Endothelial cell of umbilical vein (primary cell): ENCODE measurements at regions not wholly inside any gene's neighbourhood (a gene's known extent, or its start where the extent isn't known, plus 50 kb on each side); places are given as distances from the start of the nearest gene placed in this dataset.

ENCODE experiments used
- BruUV-seq: library from RNA; stranded (reverse); fragments of 400-500 nt; replicated peaks from 2 replicates; lab custom pipeline; 2021; lab: Mats Ljungman, UMichigan
- CTCF ChIA-PET: fragments of 300-600, 350-600 bp; sonication (Branson Sonifier 250); formaldehyde crosslinking; loops from one replicate; lab custom pipeline; 2021; ENCODE audit warnings: antibody characterized with exemption, inconsistent platforms; lab: Charles Lee
- POLR2A ChIA-PET: fragments of 300-600, 350-600 bp; sonication (Branson Sonifier 250); formaldehyde crosslinking; loops from one replicate; lab custom pipeline; 2021; ENCODE audit warnings: antibody characterized with exemption, inconsistent platforms; lab: Charles Lee
- DNase-seq: peaks from one replicate; pipeline ENCODE4 v3.0.0-alpha.2; 2011; ENCODE audit warnings: low read depth, low spot score
- FAIRE-seq: peaks from 2 replicates; lab custom pipeline; 2011; peaks lifted over from hg19 to GRCh38; lab: Jason Lieb, UNC
- H2AFZ ChIP-seq: 2 replicates; pipeline ENCODE4 v1.6.0; 2012; ENCODE audit warnings: low read depth, low read length, control low read depth, inconsistent platforms
- H3K27ac ChIP-seq: 2 replicates; pipeline ENCODE4 v1.5.1; 2011; ENCODE audit warnings: low read depth, mild to moderate bottlenecking, control low read depth, low read length, moderate library complexity; ENCODE audit not compliant: insufficient read depth
- H3K27me3 ChIP-seq, 2 experiments: 2 replicates each; pipeline versions ENCODE4 v1.6.0 to v1.6.1; 2011; ENCODE audit warnings: low read length in 2 of 2, mixed read lengths in 1 of 2; ENCODE audit not compliant: control insufficient read depth in 2 of 2, insufficient read depth in 2 of 2
- H3K36me3 ChIP-seq, 2 experiments: 2 replicates in 1 of 2; 3 replicates in 1 of 2; pipeline ENCODE4 v1.5.1; 2011; ENCODE audit warnings: low read length in 2 of 2, mild to moderate bottlenecking in 1 of 2, moderate library complexity in 1 of 2; ENCODE audit not compliant: control insufficient read depth in 2 of 2, insufficient read depth in 2 of 2; ENCODE audit errors: extremely low read depth in 1 of 2
- H3K4me1 ChIP-seq: 3 replicates; pipeline ENCODE4 v1.5.1; 2011; ENCODE audit warnings: mild to moderate bottlenecking, low read length; ENCODE audit not compliant: control insufficient read depth, insufficient read depth; ENCODE audit errors: extremely low read depth
- H3K4me2 ChIP-seq: 2 replicates; pipeline ENCODE4 v1.6.1; 2011; ENCODE audit warnings: low read length, control low read depth, mixed read lengths; ENCODE audit not compliant: insufficient read depth
- H3K4me3 ChIP-seq, 3 experiments: fragments of 200-600 bp in 1 of 3; sonication (generic), shearing (Covaris generic) in 1 of 3; replicated peaks in 1 of 3; 2 replicates each; pipeline ENCODE4 v1.5.1; 2011 to 2016; ENCODE audit warnings: control low read depth in 3 of 3, low read length in 3 of 3, mild to moderate bottlenecking in 2 of 3, inconsistent platforms in 1 of 3, low read depth in 1 of 3, moderate library complexity in 1 of 3; ENCODE audit not compliant: insufficient read depth in 1 of 3
- H3K79me2 ChIP-seq: 2 replicates; pipeline ENCODE4 v1.6.0; 2012; ENCODE audit warnings: low read length, inconsistent platforms; ENCODE audit not compliant: control insufficient read depth, insufficient read depth
- H3K9ac ChIP-seq: replicated peaks from 2 replicates; pipeline ENCODE3; 2011; ENCODE audit warnings: low read length, control low read depth; ENCODE audit not compliant: insufficient read depth; ENCODE audit errors: extremely low read depth
- H3K9me1 ChIP-seq: replicated peaks from 3 replicates; pipeline ENCODE4 v1.6.0; 2011; ENCODE audit warnings: mild to moderate bottlenecking, low read length; ENCODE audit not compliant: control insufficient read depth, insufficient read depth; ENCODE audit errors: extremely low read depth
- H3K9me3 ChIP-seq: replicated peaks from 2 replicates; pipeline ENCODE4 v1.5.1; 2012; ENCODE audit warnings: low read length, inconsistent platforms; ENCODE audit not compliant: control insufficient read depth, insufficient read depth
- H4K20me1 ChIP-seq: replicated peaks from 2 replicates; pipeline ENCODE3; 2011; ENCODE audit warnings: mild to moderate bottlenecking, low read length; ENCODE audit not compliant: control insufficient read depth, insufficient read depth; ENCODE audit errors: extremely low read depth
- EZH2 ChIP-seq: IDR thresholded peaks from 2 replicates; pipeline ENCODE4 v1.6.1; 2012; ENCODE audit warnings: borderline replicate concordance, low read depth, mild to moderate bottlenecking, moderate library complexity, low read length, inconsistent platforms; ENCODE audit not compliant: severe bottlenecking
- FOS ChIP-seq: IDR thresholded peaks from 2 replicates; pipeline ENCODE4 v1.6.1; 2011; ENCODE audit warnings: mild to moderate bottlenecking, low read length, moderate library complexity, borderline replicate concordance; ENCODE audit not compliant: insufficient read depth
- GATA2 ChIP-seq: IDR thresholded peaks from 2 replicates; pipeline ENCODE4 v1.7.0; 2011; ENCODE audit warnings: low read depth, mild to moderate bottlenecking, moderate library complexity, mixed read lengths, low read length; ENCODE audit not compliant: insufficient read length, insufficient read depth
- JUN ChIP-seq: IDR thresholded peaks from 2 replicates; pipeline ENCODE4 v1.6.1; 2011; ENCODE audit warnings: borderline replicate concordance, low read depth; ENCODE audit not compliant: insufficient read length, insufficient read depth
- MAX ChIP-seq: IDR thresholded peaks from 2 replicates; pipeline ENCODE4 v1.6.1; 2011; ENCODE audit not compliant: insufficient read depth, insufficient read length
- MYC ChIP-seq: IDR thresholded peaks from one replicate; pipeline ENCODE4 v1.6.1; 2011; ENCODE audit warnings: mild to moderate bottlenecking, low read depth, low read length
- POLR2A ChIP-seq: IDR thresholded peaks from 2 replicates; pipeline ENCODE4 v1.6.1; 2012; ENCODE audit warnings: low read depth, mild to moderate bottlenecking, control low read depth, low read length
- POLR2AphosphoS5 ChIP-seq: IDR thresholded peaks from 2 replicates; pipeline ENCODE4 v1.6.1; 2012; ENCODE audit warnings: low read depth, mild to moderate bottlenecking, control low read depth, low read length, moderate library complexity; ENCODE audit not compliant: insufficient read depth
- dilution Hi-C: fragments of 300-500 bp; cut with MboI; formaldehyde crosslinking; loops from one replicate; pipeline ENCODE4 v1.15.0; 2019; ENCODE audit warnings: low sequenced_read_pairs; ENCODE audit not compliant: extremely low pct_ligation_motif_present
- intact Hi-C: fragments of 100-400 bp; cut with micrococcal nuclease; formaldehyde crosslinking; loops from one replicate; pipeline ENCODE4 v1.10.0; 2022
- TF ChIP-seq, protein P1 (sequence below), 2 donors: IDR thresholded peaks; 1 replicate in 1 of 2; 2 replicates in 1 of 2; pipeline ENCODE4 v1.5.1; 2011; ENCODE audit warnings: low read length in 2 of 2, mild to moderate bottlenecking in 2 of 2, moderate library complexity in 2 of 2, control low read depth in 1 of 2, inconsistent platforms in 1 of 2, low read depth in 1 of 2; ENCODE audit not compliant: insufficient read depth in 1 of 2; ENCODE audit errors: extremely low read depth in 1 of 2

DNA sequence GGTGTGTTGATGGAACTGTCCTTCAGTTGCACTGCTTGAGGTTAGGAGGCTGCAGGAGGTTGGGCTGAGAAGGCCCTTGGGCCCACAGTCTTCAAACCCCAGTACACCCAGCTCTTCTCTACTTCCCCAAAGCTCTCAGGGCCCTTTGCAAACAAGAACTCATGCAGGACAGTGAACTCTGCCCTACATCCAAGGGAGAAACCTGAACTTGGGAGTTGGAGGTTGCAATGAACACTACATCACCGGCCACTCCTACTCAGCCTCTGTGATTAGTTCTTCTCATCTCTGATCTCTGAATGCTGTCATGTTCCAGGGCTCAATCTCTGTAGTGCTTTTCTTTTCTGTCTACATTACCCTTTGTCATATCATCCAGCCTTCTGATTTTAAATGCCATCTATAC is 148.5 kb upstream of the PDE7B start:
- CTCF ChIA-PET: no interaction called here

More for the DNA sequence above, 148.5 kb upstream of the PDE7B start:
- Histone ChIP-seq H3K4me2 (no peak overlapping the region), H3K4me1 (no peaks in the 10 kb centered on the region), H3K27ac (no peak overlapping the region), H3K4me3 (no peak overlapping the region), H3K9ac (no peak overlapping the region), H2AFZ (no peak overlapping the region), H3K36me3 (no peaks in the 10 kb centered on the region), H3K9me3 (no peaks in the 10 kb centered on the region), H3K27me3 (no peaks in the 10 kb centered on the region), H3K9me1 (no peaks in the 10 kb centered on the region), H3K79me2 (no peaks in the 10 kb centered on the region), H4K20me1 (no peaks in the 10 kb centered on the region)
- no TSS peak for BruUV-seq
- intact Hi-C loops: no loop called here
- no peak for FAIRE-seq
- no peak for DNase-seq
- dilution Hi-C loops: no loop called here
- TF ChIP-seq FOS: no peak
- TF ChIP-seq JUN: no peak
- TF ChIP-seq POLR2A: no peak
- no peak for TF ChIP-seq POLR2AphosphoS5
- TF ChIP-seq MYC: no peak
- TF ChIP-seq EZH2: no peak
- TF ChIP-seq, protein P1, sequence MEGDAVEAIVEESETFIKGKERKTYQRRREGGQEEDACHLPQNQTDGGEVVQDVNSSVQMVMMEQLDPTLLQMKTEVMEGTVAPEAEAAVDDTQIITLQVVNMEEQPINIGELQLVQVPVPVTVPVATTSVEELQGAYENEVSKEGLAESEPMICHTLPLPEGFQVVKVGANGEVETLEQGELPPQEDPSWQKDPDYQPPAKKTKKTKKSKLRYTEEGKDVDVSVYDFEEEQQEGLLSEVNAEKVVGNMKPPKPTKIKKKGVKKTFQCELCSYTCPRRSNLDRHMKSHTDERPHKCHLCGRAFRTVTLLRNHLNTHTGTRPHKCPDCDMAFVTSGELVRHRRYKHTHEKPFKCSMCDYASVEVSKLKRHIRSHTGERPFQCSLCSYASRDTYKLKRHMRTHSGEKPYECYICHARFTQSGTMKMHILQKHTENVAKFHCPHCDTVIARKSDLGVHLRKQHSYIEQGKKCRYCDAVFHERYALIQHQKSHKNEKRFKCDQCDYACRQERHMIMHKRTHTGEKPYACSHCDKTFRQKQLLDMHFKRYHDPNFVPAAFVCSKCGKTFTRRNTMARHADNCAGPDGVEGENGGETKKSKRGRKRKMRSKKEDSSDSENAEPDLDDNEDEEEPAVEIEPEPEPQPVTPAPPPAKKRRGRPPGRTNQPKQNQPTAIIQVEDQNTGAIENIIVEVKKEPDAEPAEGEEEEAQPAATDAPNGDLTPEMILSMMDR (IDR thresholded peaks at IDR 0.05; ENCODE audit: extremely low read depth in 1 of 2, insufficient read depth in 1 of 2, low read depth in 1 of 2, low read length in 2 of 2): no peak
- no peak for TF ChIP-seq GATA2
- no peak for TF ChIP-seq MAX
- POLR2A ChIA-PET: no interaction called here
